ENCODE measurements at regions not wholly inside any gene's neighbourhood (a gene's known extent, or its start where the extent isn't known, plus 50 kb on each side); places are given as distances from the start of the nearest gene placed in this dataset.

DNA sequence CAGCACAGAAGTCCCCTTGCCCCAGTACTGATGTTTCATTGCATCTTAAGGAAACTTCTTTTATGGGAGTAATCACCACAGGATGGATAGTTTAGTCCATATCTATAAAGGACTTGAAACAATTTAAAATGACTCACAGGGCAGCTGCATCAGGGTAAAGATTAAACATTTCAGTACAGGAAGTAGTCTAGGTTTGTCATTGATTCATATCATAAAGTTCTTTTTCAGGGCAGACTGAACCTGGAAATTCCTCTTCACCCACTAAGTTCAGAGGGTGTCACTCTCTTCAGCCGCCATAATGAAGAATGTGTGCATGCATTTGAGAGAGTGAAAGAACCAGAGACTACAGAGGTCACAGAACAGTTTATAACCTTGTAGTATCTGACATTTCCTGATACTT lies 296.3 kb upstream of the JAG1 start (continued):
- TF ChIP-seq MAFK (IDR thresholded peaks at IDR 0.05; ENCODE audit: low read depth, low read length) (no peak), GTF2F1 (IDR thresholded peaks at IDR 0.05; ENCODE audit: borderline replicate concordance, low read depth, low read length) (no peak)

Data from H1 (cell line).